SU-DHL-6 (cell line): ENCODE measurements at regions not wholly inside any gene's neighbourhood (a gene's known extent, or its start where the extent isn't known, plus 50 kb on each side); places are given as distances from the start of the nearest gene placed in this dataset.
A peak's percentile ranks its signal among the peaks of the same experiment; 100 is the strongest.

Experiments used
- H2AFZ ChIP-seq: fragments of 200-600 bp; sonication (generic); 2 replicates; pipeline ENCODE4 v1.6.1; 2014; ENCODE audit warnings: low read depth, mild to moderate bottlenecking, moderate library complexity, mixed read lengths, antibody characterized with exemption, low read length; ENCODE audit not compliant: severe bottlenecking
- H3F3A ChIP-seq: fragments of 200-600 bp; shearing (Covaris generic); 2 replicates; pipeline ENCODE4 v1.6.0; 2016; ENCODE audit warnings: antibody characterized with exemption, mild to moderate bottlenecking; ENCODE audit not compliant: insufficient read depth
- H3K27ac ChIP-seq: fragments of 200-600 bp; sonication (generic); 2 replicates; pipeline ENCODE4 v1.5.1; 2016; ENCODE audit warnings: low read depth, mild to moderate bottlenecking, low read length, moderate library complexity, mixed read lengths
- H3K27me3 ChIP-seq: fragments of 200-600 bp; sonication (generic), shearing (Covaris generic); 2 replicates; pipeline ENCODE4 v1.6.0; 2014; ENCODE audit warnings: mild to moderate bottlenecking, low read length
- H3K36me3 ChIP-seq: fragments of 200-600 bp; sonication (generic); 2 replicates; pipeline ENCODE4 v1.6.1; 2014; ENCODE audit warnings: mild to moderate bottlenecking, low read length, mixed read lengths
- H3K4me2 ChIP-seq: fragments of 300-600, 200-600 bp; shearing (Covaris generic), sonication (generic); 2 replicates; pipeline ENCODE4 v1.6.0; 2014; ENCODE audit warnings: low read length, low read depth, mild to moderate bottlenecking; ENCODE audit not compliant: poor library complexity, severe bottlenecking
- H3K4me3 ChIP-seq: fragments of 200-600 bp; sonication (generic); 2 replicates; pipeline ENCODE4 v1.5.1; 2014; ENCODE audit warnings: antibody characterized with exemption, low read length, mild to moderate bottlenecking, mixed read lengths; ENCODE audit not compliant: insufficient read depth, poor library complexity, severe bottlenecking
- H3K79me2 ChIP-seq: fragments of 200-600 bp; sonication (generic); 2 replicates; pipeline ENCODE4 v1.6.1; 2014; ENCODE audit warnings: mild to moderate bottlenecking, low read length, moderate library complexity; ENCODE audit not compliant: insufficient read depth
- H3K9ac ChIP-seq: fragments of 200-600 bp; sonication (generic); 2 replicates; pipeline ENCODE4 v1.7.0; 2014; ENCODE audit warnings: mild to moderate bottlenecking, low read length
- H3K9me2 ChIP-seq: fragments of 200-600 bp; sonication (generic); replicated peaks from 2 replicates; pipeline ENCODE4 v1.6.1; 2014; ENCODE audit warnings: low read length; ENCODE audit not compliant: insufficient read depth
- H3K9me3 ChIP-seq: fragments of 200-600 bp; sonication (generic); 2 replicates; pipeline ENCODE4 v1.6.1; 2014; ENCODE audit warnings: low read length, mixed read lengths; ENCODE audit not compliant: insufficient read depth
- H4K20me1 ChIP-seq: fragments of 200-600 bp; sonication (generic); 2 replicates; pipeline ENCODE4 v1.6.1; 2014; ENCODE audit warnings: low read depth, mild to moderate bottlenecking, antibody characterized with exemption, low read length, moderate library complexity, mixed read lengths
- CTCF ChIP-seq: fragments of 200-600 bp; sonication (generic); IDR thresholded peaks from one replicate; pipeline ENCODE4 v1.5.1; 2017; ENCODE audit warnings: antibody characterized with exemption, mild to moderate bottlenecking, low read length, moderate library complexity; ENCODE audit not compliant: insufficient read depth, poor library complexity, severe bottlenecking
- EZH2phosphoT487 ChIP-seq: fragments of 200-600 bp; sonication (generic), shearing (Covaris generic); conservative IDR thresholded peaks from 2 replicates; pipeline ENCODE4 v1.6.1; 2018; ENCODE audit warnings: mild to moderate bottlenecking, antibody characterized with exemption, low read length, moderate library complexity, mixed read lengths

DNA sequence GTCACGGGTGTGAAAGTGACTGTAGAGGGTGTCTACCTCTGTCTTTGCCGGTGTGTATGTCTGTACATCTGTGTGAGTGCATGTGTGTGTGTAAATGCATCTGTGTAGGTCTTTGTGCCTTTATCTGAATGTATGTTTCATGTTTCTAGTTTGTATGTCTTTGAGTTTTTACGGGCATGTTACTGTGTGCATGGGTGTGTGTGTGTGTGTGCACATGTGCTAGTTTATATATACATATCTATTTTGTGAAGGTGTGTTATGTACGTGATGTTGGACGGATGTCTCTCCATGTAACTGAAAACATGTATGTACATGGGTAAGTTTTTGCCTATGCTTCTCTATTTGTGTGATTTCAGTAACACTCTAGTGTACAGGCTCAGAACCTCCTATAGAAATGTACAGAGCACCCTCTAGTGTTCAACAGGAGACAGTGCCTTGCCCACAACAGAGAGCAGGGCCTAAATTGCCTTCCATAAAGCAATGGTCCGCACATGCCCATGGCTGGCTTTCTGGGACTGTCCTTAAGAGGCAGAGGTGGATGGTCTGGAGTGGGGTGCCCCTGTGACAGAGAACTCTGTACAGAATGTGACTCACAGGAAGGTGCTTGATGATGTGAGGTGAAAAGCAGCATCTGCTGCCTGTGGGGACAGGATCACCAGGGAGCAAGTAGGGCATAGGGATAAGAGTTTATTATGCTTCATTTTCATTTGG is 343.5 kb downstream of the RAPGEF2 start:
- H3K36me3 ChIP-seq = no peaks in the 10 kb centered on the region
- H3K9ac ChIP-seq = no peak overlapping the region
- no peaks in the 10 kb centered on the region for H4K20me1 ChIP-seq
- no peaks in the 10 kb centered on the region for H3F3A ChIP-seq
- H3K9me2 ChIP-seq = no peaks in the 10 kb centered on the region
- no peak overlapping the region for H2AFZ ChIP-seq
- H3K79me2 ChIP-seq = no peaks in the 10 kb centered on the region
- H3K27me3 ChIP-seq = no peaks in the 10 kb centered on the region
- H3K27ac ChIP-seq = no peak overlapping the region
- no peaks in the 10 kb centered on the region for H3K9me3 ChIP-seq
- H3K4me2 ChIP-seq = no peak overlapping the region
- peak; percentile 76 for TF ChIP-seq CTCF
- TF ChIP-seq EZH2phosphoT487 = no peak
- H3K4me3 ChIP-seq = no peak overlapping the region

DNA sequence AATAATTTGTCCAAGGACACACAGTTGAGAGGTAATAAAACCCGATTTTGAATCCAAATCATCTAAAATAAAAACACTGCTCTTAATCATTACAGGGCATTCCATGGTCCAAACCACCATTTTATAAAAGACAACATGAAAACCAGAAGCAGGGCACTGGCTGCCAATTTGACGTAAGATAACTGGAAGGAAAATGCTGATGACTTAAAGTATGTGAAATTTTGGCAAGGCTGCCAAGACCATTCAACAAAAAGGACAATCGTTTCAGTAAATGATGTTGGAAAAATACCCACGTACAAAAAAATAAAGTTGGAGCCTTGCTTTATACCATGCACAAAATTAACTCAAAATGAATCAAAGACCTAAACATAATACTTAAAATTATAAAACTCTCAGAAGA is 344.4 kb downstream of the RAPGEF2 start:
- TF ChIP-seq EZH2phosphoT487 (no peak), CTCF (no peak)
- Histone ChIP-seq H3K9ac (no peak overlapping the region), H3K4me2 (no peak overlapping the region), H3K79me2 (no peaks in the 10 kb centered on the region), H3K4me3 (no peak overlapping the region), H2AFZ (no peak overlapping the region), H3K9me3 (no peaks in the 10 kb centered on the region), H3F3A (no peaks in the 10 kb centered on the region), H3K36me3 (no peaks in the 10 kb centered on the region), H3K27me3 (no peaks in the 10 kb centered on the region), H4K20me1 (no peaks in the 10 kb centered on the region), H3K27ac (no peak overlapping the region), H3K9me2 (no peaks in the 10 kb centered on the region)

GRCh38 chr4:159451006-159451405 is 348.1 kb downstream of the RAPGEF2 start:
- Histone ChIP-seq H4K20me1 (no peaks in the 10 kb centered on the region), H3F3A (no peaks in the 10 kb centered on the region), H3K4me2 (no peak overlapping the region), H3K9ac (no peak overlapping the region), H3K4me3 (no peak overlapping the region), H3K9me3 (no peaks in the 10 kb centered on the region), H3K9me2 (no peaks in the 10 kb centered on the region), H2AFZ (no peak overlapping the region), H3K27me3 (no peaks in the 10 kb centered on the region), H3K36me3 (no peaks in the 10 kb centered on the region), H3K27ac (no peak overlapping the region), H3K79me2 (no peaks in the 10 kb centered on the region)
- TF ChIP-seq EZH2phosphoT487 (no peak), CTCF (no peak)
